ENCODE measurements at regions not wholly inside any gene's neighbourhood (a gene's known extent, or its start where the extent isn't known, plus 50 kb on each side); places are given as distances from the start of the nearest gene placed in this dataset.

- FAIRE-seq: no peak
- no peak for DNase-seq (ENCODE audit: low spot score)
Measured at GRCh38 chr5:112625246-112625645, 112.4 kb upstream of the APC start.

DNA sequence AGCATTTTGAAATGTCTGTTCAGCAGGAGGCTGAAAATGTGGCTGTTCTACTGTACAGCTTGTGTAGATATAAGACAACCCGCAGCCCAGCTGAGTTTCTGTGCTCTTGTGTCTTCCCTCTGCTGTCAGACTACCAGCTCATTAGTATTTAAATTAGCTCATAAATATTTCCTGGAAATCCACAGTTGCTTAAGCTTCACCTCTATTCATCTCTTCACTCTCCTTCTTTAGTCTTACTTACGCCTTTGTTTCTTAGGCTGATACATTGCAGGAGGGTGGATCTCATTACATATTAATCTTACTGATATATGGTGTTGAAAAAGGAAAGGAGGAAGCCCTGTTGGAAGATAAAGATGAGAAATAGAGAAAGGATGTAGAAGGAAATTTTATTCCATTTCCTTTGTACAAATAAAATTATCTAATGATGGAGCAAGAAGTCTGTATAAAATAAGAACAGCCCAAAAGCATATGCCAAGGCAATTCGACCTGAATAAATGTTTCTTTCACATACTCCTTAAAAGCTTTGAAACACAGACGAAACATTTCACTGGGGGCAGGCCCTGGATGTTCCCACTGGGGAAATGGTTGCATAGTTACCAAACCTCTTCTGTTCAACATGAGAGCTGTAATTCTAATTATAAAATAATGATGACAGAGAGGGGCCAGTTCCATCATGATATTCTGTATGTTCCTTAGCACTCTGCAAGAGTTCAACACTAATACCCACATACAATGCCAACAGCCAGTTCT lies 111.8 kb upstream of the APC start:
- FAIRE-seq: no peak
- no peak for DNase-seq (ENCODE audit: low spot score)

GRCh38 chr5:112626715-112627114 lies 111.0 kb upstream of the APC start:
- DNase-seq (ENCODE audit: low spot score): no peak
- no peak for FAIRE-seq

DNA sequence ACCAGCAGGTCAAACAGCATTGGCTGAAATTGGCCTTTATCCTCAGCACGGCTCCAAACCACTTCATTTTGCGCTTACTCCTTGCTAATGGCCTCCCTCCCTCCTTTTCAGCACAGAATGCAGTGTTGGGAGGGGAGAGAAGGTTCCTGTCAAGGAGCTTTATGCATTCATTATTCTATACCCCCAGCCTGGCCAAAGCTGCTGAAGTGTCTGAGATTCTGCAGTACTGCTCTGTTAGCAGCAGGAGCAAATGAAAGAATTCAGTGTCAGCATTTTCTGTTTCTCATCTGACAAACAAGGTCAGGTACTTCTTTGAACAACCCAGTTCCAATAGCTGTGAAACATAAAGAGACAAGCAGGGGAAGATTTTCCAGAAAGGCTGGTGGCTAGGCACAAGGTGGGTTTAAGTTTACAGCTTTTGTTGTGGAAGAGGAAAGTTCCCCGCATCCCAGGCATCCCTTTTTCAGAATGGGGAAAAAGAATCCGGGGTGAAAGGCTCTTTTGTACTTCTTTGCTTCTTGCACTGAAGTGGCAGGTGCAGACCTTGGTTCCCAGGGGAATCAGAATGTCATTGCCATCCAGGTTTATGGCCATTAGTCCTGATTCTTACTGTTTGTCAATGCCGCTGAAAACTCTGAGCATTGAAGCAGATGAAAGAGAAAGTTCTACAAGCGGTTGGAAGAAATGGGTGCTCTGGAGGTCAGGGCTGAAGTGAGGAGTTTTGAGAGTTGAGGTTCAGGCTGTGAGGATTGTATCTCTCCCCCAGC lies 109.3 kb upstream of the APC start:
- FAIRE-seq (no peak), DNase-seq (ENCODE audit: low spot score) (no peak)

DNA sequence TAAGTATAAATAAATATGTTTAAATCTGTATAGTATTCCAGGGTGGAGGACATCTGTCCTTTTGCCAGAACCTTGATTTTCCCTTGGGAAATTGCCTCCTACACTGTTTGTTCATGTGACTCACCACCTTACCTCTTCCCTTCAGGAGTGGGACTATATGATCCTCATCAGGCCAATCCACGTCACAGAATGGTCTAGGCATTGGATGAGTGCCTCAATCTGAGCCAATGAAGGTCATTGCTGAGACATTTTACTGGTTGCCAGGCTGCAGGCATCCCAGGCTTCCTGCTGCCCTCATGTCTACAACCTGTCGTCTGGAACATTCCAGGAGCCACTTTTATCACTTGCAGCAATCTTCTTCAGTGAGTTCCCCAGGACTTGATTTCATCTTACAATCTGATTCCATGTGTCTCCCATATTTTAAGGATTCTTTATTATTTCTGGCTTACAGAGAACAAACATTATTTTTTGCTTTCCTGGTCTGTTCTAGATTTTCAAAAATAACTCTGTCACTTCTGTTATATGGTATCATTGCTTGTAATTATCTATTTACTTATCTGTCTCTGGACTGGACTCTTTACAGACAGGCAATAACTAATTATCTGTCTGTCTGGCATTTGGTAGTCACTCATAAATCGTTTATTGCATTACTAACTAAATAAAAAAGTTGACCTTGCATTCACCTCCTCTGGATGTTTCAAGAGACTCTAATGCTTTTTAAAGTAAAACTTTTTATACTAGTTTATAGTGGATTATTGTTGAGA lies 107.3 kb upstream of the APC start:
- no peak for DNase-seq (ENCODE audit: low spot score)
- no peak for FAIRE-seq

DNA sequence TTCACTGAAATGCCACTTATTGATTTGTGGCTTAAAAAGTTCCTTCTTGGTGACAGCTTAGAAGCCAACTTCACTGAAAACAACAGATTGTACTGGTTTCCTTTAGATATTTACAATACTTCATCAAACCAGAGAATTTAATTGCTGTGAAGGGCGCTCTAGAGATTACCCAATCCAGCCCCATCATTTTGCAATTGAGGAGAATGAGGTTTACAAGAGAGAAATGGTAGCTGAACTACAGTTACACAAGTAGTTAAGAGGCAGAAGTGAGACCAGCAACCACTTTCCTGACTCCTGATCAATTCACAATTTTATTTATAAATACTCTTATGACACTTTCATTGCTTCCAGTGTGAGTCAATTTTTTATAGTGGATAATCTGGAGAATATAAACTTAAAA lies 103.5 kb upstream of the APC start:
- no peak for DNase-seq (ENCODE audit: low spot score)
- FAIRE-seq: no peak

GRCh38 chr5:112634796-112635195 lies 102.9 kb upstream of the APC start:
- FAIRE-seq: no peak

DNA sequence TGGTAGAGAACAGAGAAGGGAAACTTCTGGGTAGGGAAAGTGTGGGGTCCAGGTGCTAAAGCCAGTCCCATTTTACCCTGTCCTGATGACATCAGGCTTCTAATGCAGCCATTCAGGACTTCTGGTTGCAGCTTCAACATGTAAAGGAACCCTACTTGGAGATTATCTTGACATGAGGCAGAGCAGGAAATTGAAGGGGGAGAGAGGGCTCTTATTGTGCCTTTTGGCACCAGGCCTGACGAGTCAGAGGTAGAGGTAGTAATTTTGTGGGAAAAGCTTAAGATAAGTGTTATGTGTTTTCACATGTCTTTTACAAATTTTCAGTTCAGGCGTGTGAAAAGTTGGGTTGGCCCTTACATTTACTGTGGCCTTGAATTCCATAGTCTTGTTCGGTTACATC lies 102.4 kb upstream of the APC start:
- DNase-seq (ENCODE audit: low spot score) (no peak), FAIRE-seq (no peak)

More at GRCh38 chr5:112634796-112635195, 102.9 kb upstream of the APC start:
- DNase-seq (ENCODE audit: low spot score): no peak

- DNase-seq (ENCODE audit: low spot score): no peak
- FAIRE-seq: no peak
Measured at GRCh38 chr5:112635771-112636731, 101.6 kb upstream of the APC start.

GRCh38 chr5:112636751-112637150 lies 100.9 kb upstream of the APC start:
- FAIRE-seq (no peak), DNase-seq (ENCODE audit: low spot score) (no peak)

DNA sequence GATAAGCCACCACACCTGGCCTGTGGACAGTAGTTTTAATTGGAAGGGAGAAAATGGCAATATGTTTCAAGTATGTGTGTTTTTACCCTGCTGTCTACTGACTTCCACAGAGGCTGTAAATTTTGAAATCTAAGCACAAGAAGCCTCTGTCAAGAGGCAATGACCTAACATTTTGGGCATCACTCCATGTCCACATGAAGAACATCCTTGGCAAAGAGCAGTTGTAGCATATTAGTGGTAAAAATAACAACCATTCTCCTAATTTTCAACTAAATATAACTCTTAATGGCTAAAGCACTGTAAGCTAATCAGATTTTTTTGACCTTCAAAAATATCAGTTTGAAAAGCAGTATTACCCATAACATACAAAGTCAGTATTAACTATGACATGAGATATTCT lies 100.3 kb upstream of the APC start:
- FAIRE-seq: no peak

DNA sequence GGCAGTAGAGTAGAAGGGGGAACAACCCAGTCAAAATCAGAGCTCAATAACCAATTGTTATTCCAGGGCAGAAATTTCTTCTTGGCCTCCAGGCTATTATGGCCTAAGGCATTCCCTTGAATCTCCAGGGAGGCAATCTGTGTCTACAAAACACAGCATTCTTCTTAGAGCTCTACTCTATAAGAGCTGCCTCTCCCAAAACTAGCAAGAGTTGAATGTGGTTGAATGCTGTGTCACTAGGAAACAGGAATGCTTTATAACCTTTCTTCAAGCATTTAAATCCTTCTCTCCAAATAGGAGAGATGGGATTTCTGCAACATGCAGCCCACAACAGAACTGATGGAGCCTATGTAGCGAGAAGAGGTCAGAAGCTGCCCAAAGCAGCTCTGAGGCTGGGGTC lies 97.1 kb upstream of the APC start:
- no peak for FAIRE-seq

More for the DNA sequence above, 100.3 kb upstream of the APC start:
- DNase-seq (ENCODE audit: low spot score): no peak

DNA sequence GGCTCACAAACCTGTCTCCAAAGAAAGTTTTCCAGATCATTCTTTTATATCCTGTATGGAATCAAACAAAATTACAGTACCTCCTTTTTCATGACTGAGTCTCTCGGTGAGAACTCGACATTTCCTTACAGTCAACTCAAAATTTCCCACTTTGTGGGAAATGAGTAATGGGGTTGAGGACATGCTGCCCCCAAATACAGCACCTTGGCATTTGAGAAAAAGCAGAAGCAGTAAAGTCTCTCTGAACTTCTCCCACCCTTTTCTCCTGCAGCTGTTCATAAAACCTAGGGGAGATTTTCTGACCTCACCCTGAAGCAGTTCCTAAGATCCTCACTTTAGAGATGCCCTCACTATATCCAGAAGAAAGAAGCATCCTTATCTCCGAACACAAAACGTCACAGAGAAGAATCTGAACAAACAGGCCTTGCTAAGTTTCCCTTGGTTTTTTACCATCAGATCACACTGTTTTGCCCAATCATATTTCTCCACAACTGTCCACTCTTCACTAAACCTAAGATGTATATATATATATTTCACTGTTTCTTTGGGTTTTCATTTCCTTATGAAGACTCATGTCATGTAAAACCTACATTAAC lies 96.1 kb upstream of the APC start:
- FAIRE-seq: no peak

More for the DNA sequence above, 97.1 kb upstream of the APC start:
- DNase-seq (ENCODE audit: low spot score): no peak

DNA sequence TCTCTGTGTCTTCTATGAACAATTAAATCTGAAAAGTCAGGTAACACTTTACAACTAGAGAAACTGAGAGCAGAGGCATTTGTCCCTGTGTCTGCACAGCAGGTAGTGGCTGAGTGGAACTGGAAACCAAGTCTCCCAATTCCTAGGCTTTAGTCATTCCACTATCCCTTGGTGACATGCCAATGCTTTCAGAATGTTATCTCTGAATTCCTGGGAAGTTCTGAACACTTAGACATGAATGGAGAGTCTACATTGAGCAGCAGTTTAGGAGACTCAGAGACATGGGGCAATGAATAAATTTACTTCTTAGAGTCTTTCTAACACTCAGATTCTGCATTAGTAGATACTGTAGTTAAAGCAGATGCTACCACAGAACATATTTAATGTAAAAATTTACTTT lies 94.8 kb upstream of the APC start:
- FAIRE-seq (no peak), DNase-seq (ENCODE audit: low spot score) (no peak)

More for the DNA sequence above, 96.1 kb upstream of the APC start:
- DNase-seq (ENCODE audit: low spot score): no peak

- FAIRE-seq (no peak), DNase-seq (ENCODE audit: low spot score) (no peak)
Measured at GRCh38 chr5:112643339-112643971, 94.2 kb upstream of the APC start.

GRCh38 chr5:112646139-112646936 lies 91.3 kb upstream of the APC start:
- FAIRE-seq: no peak

DNA sequence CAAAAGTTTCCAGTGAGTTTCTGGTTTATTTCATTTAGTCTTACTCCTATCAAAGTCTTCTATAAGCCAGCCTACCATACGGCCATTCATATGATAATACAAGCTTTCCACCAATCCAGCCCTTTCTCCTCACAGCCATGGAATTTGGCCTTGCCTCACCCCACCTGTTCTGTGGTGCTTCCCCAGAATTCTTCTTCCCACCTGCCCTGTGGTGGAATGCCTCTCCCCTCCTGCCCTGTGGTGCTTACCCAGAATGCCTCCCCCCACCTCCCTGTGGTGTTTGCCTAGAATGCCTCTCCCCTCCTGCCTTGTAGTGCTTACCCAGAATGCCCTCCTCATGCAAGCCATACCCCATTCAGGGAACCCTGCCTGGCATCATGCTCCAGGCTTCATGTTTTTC lies 90.3 kb upstream of the APC start:
- FAIRE-seq (no peak), DNase-seq (ENCODE audit: low spot score) (no peak)

More at GRCh38 chr5:112646139-112646936, 91.3 kb upstream of the APC start:
- DNase-seq (ENCODE audit: low spot score): no peak

DNA sequence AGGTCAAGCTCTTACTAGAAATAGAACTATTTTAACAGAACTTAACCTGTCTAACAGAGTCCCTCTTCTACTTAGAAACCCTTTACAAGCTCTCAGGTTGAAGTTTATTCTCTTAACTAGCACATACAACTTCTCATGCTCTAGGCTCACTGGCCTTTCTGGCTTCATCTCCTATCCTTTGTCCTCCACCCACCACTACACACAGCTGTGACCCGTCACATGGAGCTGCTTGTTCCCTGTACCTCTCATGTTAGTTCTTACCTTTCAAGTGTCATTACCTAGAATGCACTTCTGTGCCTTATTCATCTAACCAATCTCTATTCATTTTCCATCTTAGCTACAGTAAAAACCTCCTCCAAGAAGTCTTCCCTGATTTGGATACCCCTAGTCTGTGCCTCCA lies 89.4 kb upstream of the APC start:
- DNase-seq (ENCODE audit: low spot score) (no peak), FAIRE-seq (no peak)

DNA sequence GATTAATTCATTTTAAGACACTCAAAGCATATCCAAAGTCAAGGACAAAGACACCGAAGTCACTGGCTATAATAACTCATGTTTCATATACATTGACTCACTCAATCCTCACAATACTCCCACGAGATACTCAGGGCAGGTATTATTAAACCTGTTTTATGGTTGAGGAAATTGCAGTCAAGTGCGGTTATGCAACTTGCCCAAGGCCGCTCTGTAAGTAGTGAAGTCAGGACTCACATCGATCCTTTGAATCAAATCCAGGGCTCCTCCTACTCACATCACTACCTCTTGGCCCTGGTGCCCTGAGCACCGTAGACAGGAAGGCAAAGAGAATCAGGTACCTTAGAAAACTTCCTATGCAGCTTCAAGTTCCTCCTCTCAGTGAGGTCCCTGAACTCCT lies 87.8 kb upstream of the APC start:
- FAIRE-seq (no peak), DNase-seq (ENCODE audit: low spot score) (no peak)
